ENCODE measurements at regions not wholly inside any gene's neighbourhood (a gene's known extent, or its start where the extent isn't known, plus 50 kb on each side); places are given as distances from the start of the nearest gene placed in this dataset.

DNA sequence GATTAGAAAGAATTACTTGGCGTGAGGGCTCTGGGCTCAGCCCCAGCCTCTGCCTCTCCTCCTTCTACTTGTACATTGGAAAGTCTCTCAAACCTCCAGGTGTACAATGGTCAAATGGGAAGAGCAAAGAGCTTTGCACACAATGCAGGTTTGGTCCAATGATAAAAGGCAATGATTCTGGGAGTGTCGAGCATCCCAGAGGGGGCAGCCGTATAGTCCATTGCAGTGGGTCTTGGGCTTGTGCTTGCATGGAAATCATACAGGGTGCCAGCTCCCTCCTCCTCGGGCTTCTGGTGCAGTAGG, 98.0 kb upstream of the NCK2 start:
- no peaks in the 10 kb centered on the region for H3K79me2 ChIP-seq (ENCODE audit: insufficient read depth)
- no peaks in the 10 kb centered on the region for H3K36me3 ChIP-seq (replicated peaks in 1 of 2; ENCODE audit: control insufficient read depth in 1 of 2, insufficient read depth in 2 of 2, low read length in 1 of 2)
- no peaks in the 10 kb centered on the region for H4K20me1 ChIP-seq (ENCODE audit: insufficient read depth)
- TF ChIP-seq YY1 (IDR thresholded peaks at IDR 0.05; ENCODE audit: low read depth) (no peak), NRF1 (IDR thresholded peaks at IDR 0.05; ENCODE audit: low read depth, low read length) (no peak), MXI1 (IDR thresholded peaks at IDR 0.05; ENCODE audit: low read depth, low read length) (no peak), CHD2 (IDR thresholded peaks at IDR 0.05; ENCODE audit: low read length, partially characterized antibody) (no peak), TAF1 (IDR thresholded peaks at IDR 0.05; ENCODE audit: borderline replicate concordance, low read depth, low read length) (no peak), SIN3A (IDR thresholded peaks at IDR 0.05; ENCODE audit: borderline replicate concordance, low read depth, low read length) (no peak), RCOR1 (IDR thresholded peaks at IDR 0.05; ENCODE audit: low read length) (no peak), POLR2AphosphoS5 (IDR thresholded peaks at IDR 0.05; ENCODE audit: low read depth, low read length) (no peak), NFIC (IDR thresholded peaks at IDR 0.05; ENCODE audit: borderline replicate concordance) (no peak)
- TF ChIP-seq, protein P1, sequence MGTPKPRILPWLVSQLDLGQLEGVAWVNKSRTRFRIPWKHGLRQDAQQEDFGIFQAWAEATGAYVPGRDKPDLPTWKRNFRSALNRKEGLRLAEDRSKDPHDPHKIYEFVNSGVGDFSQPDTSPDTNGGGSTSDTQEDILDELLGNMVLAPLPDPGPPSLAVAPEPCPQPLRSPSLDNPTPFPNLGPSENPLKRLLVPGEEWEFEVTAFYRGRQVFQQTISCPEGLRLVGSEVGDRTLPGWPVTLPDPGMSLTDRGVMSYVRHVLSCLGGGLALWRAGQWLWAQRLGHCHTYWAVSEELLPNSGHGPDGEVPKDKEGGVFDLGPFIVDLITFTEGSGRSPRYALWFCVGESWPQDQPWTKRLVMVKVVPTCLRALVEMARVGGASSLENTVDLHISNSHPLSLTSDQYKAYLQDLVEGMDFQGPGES (IDR thresholded peaks at IDR 0.05; ENCODE audit: low read depth, low read length) = no peak
- TF ChIP-seq, protein P2, sequence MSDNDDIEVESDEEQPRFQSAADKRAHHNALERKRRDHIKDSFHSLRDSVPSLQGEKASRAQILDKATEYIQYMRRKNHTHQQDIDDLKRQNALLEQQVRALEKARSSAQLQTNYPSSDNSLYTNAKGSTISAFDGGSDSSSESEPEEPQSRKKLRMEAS (IDR thresholded peaks at IDR 0.05; ENCODE audit: low read depth) = no peak
- TF ChIP-seq, protein P3, sequence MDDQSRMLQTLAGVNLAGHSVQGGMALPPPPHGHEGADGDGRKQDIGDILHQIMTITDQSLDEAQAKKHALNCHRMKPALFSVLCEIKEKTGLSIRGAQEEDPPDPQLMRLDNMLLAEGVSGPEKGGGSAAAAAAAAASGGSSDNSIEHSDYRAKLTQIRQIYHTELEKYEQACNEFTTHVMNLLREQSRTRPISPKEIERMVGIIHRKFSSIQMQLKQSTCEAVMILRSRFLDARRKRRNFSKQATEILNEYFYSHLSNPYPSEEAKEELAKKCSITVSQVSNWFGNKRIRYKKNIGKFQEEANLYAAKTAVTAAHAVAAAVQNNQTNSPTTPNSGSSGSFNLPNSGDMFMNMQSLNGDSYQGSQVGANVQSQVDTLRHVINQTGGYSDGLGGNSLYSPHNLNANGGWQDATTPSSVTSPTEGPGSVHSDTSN (IDR thresholded peaks at IDR 0.05) = no peak
- TF ChIP-seq, protein P4, sequence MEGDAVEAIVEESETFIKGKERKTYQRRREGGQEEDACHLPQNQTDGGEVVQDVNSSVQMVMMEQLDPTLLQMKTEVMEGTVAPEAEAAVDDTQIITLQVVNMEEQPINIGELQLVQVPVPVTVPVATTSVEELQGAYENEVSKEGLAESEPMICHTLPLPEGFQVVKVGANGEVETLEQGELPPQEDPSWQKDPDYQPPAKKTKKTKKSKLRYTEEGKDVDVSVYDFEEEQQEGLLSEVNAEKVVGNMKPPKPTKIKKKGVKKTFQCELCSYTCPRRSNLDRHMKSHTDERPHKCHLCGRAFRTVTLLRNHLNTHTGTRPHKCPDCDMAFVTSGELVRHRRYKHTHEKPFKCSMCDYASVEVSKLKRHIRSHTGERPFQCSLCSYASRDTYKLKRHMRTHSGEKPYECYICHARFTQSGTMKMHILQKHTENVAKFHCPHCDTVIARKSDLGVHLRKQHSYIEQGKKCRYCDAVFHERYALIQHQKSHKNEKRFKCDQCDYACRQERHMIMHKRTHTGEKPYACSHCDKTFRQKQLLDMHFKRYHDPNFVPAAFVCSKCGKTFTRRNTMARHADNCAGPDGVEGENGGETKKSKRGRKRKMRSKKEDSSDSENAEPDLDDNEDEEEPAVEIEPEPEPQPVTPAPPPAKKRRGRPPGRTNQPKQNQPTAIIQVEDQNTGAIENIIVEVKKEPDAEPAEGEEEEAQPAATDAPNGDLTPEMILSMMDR (IDR thresholded peaks at IDR 0.05) = no peak
- DNase-seq = no peak
- no peaks in the 10 kb centered on the region for H3K9me3 ChIP-seq
- H3K4me1 ChIP-seq (ENCODE audit: control insufficient read depth in 1 of 2, insufficient read depth in 2 of 2, low read depth in 1 of 2, low read length in 1 of 2) = peaks cover 0 to 6% of the 10 kb centered on the region in 2 experiments; a peak in 1 of 4 replicates
- 53% methylated on average over 4 of the region's 4 CpGs for WGBS (ENCODE audit: low lambda C conversion rate)
- H3K9ac ChIP-seq = no peak overlapping the region
- ChIA-PET POLR2A (no interaction called here), CTCF (interaction anchor here (0.7 to 1.1 kb wide), 2 partner anchors 18 to 458 kb away, joined by 3 to 4 read pairs; no protein-coding TSS in a partner anchor)
- H3K27ac ChIP-seq (ENCODE audit: low read depth in 2 of 2, low read length in 1 of 2) = no peak overlapping the region
- no peak overlapping the region for H2AFZ ChIP-seq (ENCODE audit: low read depth)
- H3K4me3 ChIP-seq (ENCODE audit: low read depth in 2 of 2, low read length in 1 of 2) = no peak overlapping the region
- no peak overlapping the region for H3K4me2 ChIP-seq
- no peaks in the 10 kb centered on the region for H3K9me2 ChIP-seq
- H3F3A ChIP-seq (replicated peaks; ENCODE audit: insufficient read depth) = no peaks in the 10 kb centered on the region
- H3K27me3 ChIP-seq (ENCODE audit: insufficient read depth) = no peaks in the 10 kb centered on the region

All from SK-N-SH (cell line).